ENCODE measurements at regions not wholly inside any gene's neighbourhood (a gene's known extent, or its start where the extent isn't known, plus 50 kb on each side); places are given as distances from the start of the nearest gene placed in this dataset.

DNA sequence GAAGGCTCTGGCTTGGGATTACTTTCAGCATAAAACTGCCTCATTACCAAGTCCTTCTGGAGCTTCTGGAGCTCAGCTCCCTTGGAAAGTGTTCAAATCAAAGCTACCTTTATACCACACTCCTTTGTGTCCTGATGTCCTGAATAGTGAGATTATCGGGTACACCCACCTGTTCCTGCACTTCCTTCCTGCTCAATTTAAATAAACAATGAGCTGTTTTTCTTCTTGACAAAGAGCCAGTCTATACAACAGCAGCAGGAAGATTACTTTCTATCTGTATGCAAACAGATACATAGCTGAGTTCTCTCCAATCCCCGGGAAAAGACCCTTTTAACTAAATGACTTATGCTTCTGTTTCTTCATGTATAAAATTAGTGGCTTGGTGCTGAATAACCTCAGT is 258.0 kb upstream of the FMN2 start:
- ChIA-PET POLR2A (no interaction called here), CTCF (interaction anchor here (0.7 to 0.8 kb wide), 2 partner anchors 15 to 433 kb away, joined by 3 read pairs; no protein-coding TSS in a partner anchor)
- DNase-seq (ENCODE audit: low spot score): no peak
- H3K9me3 Mint-ChIP-seq: no peaks in the 10 kb centered on the region
- ATAC-seq: peak; percentile 64
- no peaks in the 10 kb centered on the region for H3K27me3 Mint-ChIP-seq (ENCODE audit: low read depth)
- no peaks in the 10 kb centered on the region for H3K36me3 Mint-ChIP-seq
- TF ChIP-seq GTF2I (CRISPR knock-in tag; conservative IDR thresholded peaks at IDR 0.05): no peak
- no peak for TF ChIP-seq ZNF263 (CRISPR knock-in tag; IDR thresholded peaks at IDR 0.05; ENCODE audit: low read depth)
- no peak for TF ChIP-seq CREM (CRISPR knock-in tag; IDR thresholded peaks at IDR 0.05)
- peaks cover 35% of the 10 kb centered on the region for H3K4me1 Mint-ChIP-seq
- H3K27ac Mint-ChIP-seq: peak overlapping the region; percentile 71; the same call in 1 of the 2 replicates
- H3K4me3 Mint-ChIP-seq: no peak overlapping the region

DNA sequence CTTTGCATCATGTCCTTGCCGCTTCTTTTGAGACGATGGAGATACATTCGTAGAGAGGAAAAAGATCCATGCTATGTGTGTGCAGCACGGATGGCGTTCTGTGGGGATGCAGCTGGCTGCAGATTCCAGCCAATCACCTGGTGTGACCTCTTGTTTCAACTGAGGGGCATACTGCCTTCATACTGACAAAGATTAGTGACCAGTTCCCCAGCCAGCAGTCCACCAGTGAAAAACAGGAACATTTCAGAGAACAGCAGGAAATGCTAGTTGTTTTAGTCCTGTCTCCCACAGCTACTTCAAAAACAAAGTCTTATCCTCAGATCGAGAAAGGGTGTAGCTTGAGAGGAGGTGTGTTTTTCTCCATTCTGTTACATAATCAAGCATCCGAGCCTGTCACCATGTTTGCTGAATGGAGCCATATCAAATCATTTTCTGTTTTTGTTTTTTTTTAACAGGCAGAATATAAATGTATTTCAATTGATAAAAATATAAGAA is 255.7 kb upstream of the FMN2 start:
- TF ChIP-seq, protein P1, sequence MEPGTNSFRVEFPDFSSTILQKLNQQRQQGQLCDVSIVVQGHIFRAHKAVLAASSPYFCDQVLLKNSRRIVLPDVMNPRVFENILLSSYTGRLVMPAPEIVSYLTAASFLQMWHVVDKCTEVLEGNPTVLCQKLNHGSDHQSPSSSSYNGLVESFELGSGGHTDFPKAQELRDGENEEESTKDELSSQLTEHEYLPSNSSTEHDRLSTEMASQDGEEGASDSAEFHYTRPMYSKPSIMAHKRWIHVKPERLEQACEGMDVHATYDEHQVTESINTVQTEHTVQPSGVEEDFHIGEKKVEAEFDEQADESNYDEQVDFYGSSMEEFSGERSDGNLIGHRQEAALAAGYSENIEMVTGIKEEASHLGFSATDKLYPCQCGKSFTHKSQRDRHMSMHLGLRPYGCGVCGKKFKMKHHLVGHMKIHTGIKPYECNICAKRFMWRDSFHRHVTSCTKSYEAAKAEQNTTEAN (CRISPR knock-in tag; IDR thresholded peaks at IDR 0.05): no peak
- TF ChIP-seq, protein P2, sequence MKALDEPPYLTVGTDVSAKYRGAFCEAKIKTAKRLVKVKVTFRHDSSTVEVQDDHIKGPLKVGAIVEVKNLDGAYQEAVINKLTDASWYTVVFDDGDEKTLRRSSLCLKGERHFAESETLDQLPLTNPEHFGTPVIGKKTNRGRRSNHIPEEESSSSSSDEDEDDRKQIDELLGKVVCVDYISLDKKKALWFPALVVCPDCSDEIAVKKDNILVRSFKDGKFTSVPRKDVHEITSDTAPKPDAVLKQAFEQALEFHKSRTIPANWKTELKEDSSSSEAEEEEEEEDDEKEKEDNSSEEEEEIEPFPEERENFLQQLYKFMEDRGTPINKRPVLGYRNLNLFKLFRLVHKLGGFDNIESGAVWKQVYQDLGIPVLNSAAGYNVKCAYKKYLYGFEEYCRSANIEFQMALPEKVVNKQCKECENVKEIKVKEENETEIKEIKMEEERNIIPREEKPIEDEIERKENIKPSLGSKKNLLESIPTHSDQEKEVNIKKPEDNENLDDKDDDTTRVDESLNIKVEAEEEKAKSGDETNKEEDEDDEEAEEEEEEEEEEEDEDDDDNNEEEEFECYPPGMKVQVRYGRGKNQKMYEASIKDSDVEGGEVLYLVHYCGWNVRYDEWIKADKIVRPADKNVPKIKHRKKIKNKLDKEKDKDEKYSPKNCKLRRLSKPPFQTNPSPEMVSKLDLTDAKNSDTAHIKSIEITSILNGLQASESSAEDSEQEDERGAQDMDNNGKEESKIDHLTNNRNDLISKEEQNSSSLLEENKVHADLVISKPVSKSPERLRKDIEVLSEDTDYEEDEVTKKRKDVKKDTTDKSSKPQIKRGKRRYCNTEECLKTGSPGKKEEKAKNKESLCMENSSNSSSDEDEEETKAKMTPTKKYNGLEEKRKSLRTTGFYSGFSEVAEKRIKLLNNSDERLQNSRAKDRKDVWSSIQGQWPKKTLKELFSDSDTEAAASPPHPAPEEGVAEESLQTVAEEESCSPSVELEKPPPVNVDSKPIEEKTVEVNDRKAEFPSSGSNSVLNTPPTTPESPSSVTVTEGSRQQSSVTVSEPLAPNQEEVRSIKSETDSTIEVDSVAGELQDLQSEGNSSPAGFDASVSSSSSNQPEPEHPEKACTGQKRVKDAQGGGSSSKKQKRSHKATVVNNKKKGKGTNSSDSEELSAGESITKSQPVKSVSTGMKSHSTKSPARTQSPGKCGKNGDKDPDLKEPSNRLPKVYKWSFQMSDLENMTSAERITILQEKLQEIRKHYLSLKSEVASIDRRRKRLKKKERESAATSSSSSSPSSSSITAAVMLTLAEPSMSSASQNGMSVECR (CRISPR knock-in tag; IDR thresholded peaks at IDR 0.05; ENCODE audit: borderline replicate concordance): no peak
- TF ChIP-seq ZNF232 (CRISPR knock-in tag; IDR thresholded peaks at IDR 0.05) (no peak), HMGA2 (CRISPR knock-in tag; IDR thresholded peaks at IDR 0.05) (no peak), NFYB (CRISPR knock-in tag; conservative IDR thresholded peaks at IDR 0.05; ENCODE audit: low read depth) (no peak), GRHL2 (CRISPR knock-in tag; IDR thresholded peaks at IDR 0.05; ENCODE audit: insufficient replicate concordance, severe bottlenecking) (no peak)
- TF ChIP-seq, protein P3, sequence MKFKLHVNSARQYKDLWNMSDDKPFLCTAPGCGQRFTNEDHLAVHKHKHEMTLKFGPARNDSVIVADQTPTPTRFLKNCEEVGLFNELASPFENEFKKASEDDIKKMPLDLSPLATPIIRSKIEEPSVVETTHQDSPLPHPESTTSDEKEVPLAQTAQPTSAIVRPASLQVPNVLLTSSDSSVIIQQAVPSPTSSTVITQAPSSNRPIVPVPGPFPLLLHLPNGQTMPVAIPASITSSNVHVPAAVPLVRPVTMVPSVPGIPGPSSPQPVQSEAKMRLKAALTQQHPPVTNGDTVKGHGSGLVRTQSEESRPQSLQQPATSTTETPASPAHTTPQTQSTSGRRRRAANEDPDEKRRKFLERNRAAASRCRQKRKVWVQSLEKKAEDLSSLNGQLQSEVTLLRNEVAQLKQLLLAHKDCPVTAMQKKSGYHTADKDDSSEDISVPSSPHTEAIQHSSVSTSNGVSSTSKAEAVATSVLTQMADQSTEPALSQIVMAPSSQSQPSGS (CRISPR knock-in tag; IDR thresholded peaks at IDR 0.05; ENCODE audit: borderline replicate concordance, low read depth): no peak
- no peaks in the 10 kb centered on the region for H3K36me3 Mint-ChIP-seq

DNA sequence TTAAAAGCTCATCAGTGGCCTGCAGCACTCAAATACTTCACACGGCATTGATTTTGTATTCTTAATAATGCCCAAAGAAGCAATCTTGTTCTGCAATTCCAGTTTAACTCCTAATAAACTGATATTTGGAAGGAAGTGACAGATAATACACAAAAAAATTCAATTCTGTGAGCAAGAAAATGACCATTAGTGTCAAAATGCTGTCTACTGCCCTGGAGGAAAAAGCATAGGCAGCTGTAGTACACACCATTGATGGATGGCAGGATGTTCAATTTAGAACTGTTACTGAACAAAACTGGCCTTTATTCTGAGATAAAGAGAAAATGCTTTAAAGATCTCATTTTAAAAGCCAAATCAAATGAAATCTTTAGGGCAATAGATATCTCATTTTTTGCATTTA is 251.3 kb upstream of the FMN2 start:
- H3K9me3 Mint-ChIP-seq: peaks cover 13% of the 10 kb centered on the region; the same call in 1 of the 2 replicates
- ChIA-PET POLR2A (no interaction called here), CTCF (no interaction called here)
- H3K27me3 Mint-ChIP-seq (ENCODE audit: low read depth): no peaks in the 10 kb centered on the region
- H3K4me3 Mint-ChIP-seq: no peak overlapping the region
- H3K4me1 Mint-ChIP-seq: peaks cover 24% of the 10 kb centered on the region
- no peak for ATAC-seq
- DNase-seq (ENCODE audit: low spot score): no peak
- no peak overlapping the region for H3K27ac Mint-ChIP-seq
- H3K36me3 Mint-ChIP-seq: no peaks in the 10 kb centered on the region
- no peak for TF ChIP-seq FOXP1 (CRISPR knock-in tag; IDR thresholded peaks at IDR 0.05; ENCODE audit: borderline replicate concordance)
- no peak for TF ChIP-seq RELA (CRISPR knock-in tag; IDR thresholded peaks at IDR 0.05; ENCODE audit: borderline replicate concordance)
- TF ChIP-seq TCF7 (CRISPR knock-in tag; IDR thresholded peaks at IDR 0.05; ENCODE audit: low read depth): no peak
- TF ChIP-seq GRHL2 (CRISPR knock-in tag; IDR thresholded peaks at IDR 0.05; ENCODE audit: insufficient replicate concordance, severe bottlenecking): no peak
- TF ChIP-seq FOXJ3 (CRISPR knock-in tag; IDR thresholded peaks at IDR 0.05; ENCODE audit: borderline replicate concordance): no peak
- TF ChIP-seq, protein P4, sequence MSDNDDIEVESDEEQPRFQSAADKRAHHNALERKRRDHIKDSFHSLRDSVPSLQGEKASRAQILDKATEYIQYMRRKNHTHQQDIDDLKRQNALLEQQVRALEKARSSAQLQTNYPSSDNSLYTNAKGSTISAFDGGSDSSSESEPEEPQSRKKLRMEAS (CRISPR knock-in tag; IDR thresholded peaks at IDR 0.05): no peak
- TF ChIP-seq JUN (CRISPR knock-in tag; IDR thresholded peaks at IDR 0.05): no peak
- TF ChIP-seq, protein P5, sequence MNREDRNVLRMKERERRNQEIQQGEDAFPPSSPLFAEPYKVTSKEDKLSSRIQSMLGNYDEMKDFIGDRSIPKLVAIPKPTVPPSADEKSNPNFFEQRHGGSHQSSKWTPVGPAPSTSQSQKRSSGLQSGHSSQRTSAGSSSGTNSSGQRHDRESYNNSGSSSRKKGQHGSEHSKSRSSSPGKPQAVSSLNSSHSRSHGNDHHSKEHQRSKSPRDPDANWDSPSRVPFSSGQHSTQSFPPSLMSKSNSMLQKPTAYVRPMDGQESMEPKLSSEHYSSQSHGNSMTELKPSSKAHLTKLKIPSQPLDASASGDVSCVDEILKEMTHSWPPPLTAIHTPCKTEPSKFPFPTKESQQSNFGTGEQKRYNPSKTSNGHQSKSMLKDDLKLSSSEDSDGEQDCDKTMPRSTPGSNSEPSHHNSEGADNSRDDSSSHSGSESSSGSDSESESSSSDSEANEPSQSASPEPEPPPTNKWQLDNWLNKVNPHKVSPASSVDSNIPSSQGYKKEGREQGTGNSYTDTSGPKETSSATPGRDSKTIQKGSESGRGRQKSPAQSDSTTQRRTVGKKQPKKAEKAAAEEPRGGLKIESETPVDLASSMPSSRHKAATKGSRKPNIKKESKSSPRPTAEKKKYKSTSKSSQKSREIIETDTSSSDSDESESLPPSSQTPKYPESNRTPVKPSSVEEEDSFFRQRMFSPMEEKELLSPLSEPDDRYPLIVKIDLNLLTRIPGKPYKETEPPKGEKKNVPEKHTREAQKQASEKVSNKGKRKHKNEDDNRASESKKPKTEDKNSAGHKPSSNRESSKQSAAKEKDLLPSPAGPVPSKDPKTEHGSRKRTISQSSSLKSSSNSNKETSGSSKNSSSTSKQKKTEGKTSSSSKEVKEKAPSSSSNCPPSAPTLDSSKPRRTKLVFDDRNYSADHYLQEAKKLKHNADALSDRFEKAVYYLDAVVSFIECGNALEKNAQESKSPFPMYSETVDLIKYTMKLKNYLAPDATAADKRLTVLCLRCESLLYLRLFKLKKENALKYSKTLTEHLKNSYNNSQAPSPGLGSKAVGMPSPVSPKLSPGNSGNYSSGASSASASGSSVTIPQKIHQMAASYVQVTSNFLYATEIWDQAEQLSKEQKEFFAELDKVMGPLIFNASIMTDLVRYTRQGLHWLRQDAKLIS (CRISPR knock-in tag; IDR thresholded peaks at IDR 0.05; ENCODE audit: borderline replicate concordance): no peak
- no peak for TF ChIP-seq CREB1 (CRISPR knock-in tag; IDR thresholded peaks at IDR 0.05)
- TF ChIP-seq CREM (CRISPR knock-in tag; IDR thresholded peaks at IDR 0.05): no peak
- TF ChIP-seq, protein P6, sequence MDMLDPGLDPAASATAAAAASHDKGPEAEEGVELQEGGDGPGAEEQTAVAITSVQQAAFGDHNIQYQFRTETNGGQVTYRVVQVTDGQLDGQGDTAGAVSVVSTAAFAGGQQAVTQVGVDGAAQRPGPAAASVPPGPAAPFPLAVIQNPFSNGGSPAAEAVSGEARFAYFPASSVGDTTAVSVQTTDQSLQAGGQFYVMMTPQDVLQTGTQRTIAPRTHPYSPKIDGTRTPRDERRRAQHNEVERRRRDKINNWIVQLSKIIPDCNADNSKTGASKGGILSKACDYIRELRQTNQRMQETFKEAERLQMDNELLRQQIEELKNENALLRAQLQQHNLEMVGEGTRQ (CRISPR knock-in tag; IDR thresholded peaks at IDR 0.05): no peak
- no peak for TF ChIP-seq NFE2L1 (CRISPR knock-in tag; IDR thresholded peaks at IDR 0.05)

More for the DNA sequence above, 255.7 kb upstream of the FMN2 start:
- Mint-ChIP-seq H3K9me3 (0 out of 2 replicates have a peak, but pooled peaks cover 3% of the 10 kb centered on the region), H3K27me3 (ENCODE audit: low read depth) (no peaks in the 10 kb centered on the region), H3K4me3 (no peak overlapping the region), H3K27ac (no peak overlapping the region), H3K4me1 (peaks cover 40% of the 10 kb centered on the region)
- CTCF ChIA-PET: no interaction called here
- no peak for DNase-seq (ENCODE audit: low spot score)
- POLR2A ChIA-PET: no interaction called here
- ATAC-seq: no peak

All from WTC11 (cell line).